ENCODE measurements at regions not wholly inside any gene's neighbourhood (a gene's known extent, or its start where the extent isn't known, plus 50 kb on each side); places are given as distances from the start of the nearest gene placed in this dataset.

DNA sequence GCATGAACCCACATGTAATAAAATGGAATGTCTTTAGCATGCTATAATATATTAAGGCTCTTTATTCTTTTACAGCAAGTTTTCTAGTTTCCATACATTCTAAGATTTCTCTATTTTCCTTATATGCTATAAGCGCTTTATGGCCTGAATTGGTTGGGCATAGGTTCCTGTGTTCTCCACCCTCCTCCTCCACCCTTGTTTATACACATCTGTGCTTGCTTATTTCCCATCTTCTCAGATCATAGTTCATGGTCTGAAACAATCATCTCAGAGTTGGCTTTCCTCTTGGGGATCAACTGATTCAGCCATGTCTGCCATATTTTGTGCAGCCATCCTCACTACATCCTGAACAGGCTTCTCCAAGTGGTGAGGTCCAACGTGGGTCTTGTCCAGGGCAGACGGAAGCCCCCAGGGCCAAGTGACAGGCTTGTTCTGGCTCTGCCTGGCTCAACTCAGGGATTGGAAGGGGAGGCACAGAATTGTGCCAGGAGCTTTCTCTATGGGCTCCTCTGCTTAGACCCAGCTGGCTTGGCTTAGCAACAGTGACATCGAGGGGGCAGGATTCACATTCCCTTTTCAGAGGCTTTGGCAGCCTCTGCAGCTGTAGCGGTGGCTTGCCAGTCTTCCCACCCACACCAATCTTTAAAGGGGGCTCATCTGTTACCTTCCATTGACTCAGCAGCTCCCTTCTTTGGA lies 327.3 kb downstream of the PTEN start:
- TF ChIP-seq, protein P1, sequence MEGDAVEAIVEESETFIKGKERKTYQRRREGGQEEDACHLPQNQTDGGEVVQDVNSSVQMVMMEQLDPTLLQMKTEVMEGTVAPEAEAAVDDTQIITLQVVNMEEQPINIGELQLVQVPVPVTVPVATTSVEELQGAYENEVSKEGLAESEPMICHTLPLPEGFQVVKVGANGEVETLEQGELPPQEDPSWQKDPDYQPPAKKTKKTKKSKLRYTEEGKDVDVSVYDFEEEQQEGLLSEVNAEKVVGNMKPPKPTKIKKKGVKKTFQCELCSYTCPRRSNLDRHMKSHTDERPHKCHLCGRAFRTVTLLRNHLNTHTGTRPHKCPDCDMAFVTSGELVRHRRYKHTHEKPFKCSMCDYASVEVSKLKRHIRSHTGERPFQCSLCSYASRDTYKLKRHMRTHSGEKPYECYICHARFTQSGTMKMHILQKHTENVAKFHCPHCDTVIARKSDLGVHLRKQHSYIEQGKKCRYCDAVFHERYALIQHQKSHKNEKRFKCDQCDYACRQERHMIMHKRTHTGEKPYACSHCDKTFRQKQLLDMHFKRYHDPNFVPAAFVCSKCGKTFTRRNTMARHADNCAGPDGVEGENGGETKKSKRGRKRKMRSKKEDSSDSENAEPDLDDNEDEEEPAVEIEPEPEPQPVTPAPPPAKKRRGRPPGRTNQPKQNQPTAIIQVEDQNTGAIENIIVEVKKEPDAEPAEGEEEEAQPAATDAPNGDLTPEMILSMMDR (conservative IDR thresholded peaks at IDR 0.05 in 1 of 2, IDR thresholded peaks at IDR 0.05 in 1 of 2; ENCODE audit: extremely low read depth in 1 of 2, insufficient read depth in 1 of 2, low read depth in 1 of 2, low read length in 2 of 2) = no peak
- no peak for TF ChIP-seq EZH2 (IDR thresholded peaks at IDR 0.05; ENCODE audit: borderline replicate concordance, low read length)
